K562 (cell line): ENCODE measurements at regions not wholly inside any gene's neighbourhood (a gene's known extent, or its start where the extent isn't known, plus 50 kb on each side); places are given as distances from the start of the nearest gene placed in this dataset.

Experiments used
- CBFA2T3 ChIP-seq: fragments of 450-650 bp; IDR thresholded peaks from 2 replicates; pipeline ENCODE4 v1.6.1; 2017
- CBX3 ChIP-seq, 2 experiments: IDR thresholded peaks; 1 replicate in 1 of 2; 2 replicates in 1 of 2; pipeline ENCODE4 v1.6.1; 2012; ENCODE audit warnings: inconsistent platforms in 2 of 2, low read length in 2 of 2, borderline replicate concordance in 1 of 2, control low read depth in 1 of 2
- CREM ChIP-seq: IDR thresholded peaks from 2 replicates; pipeline ENCODE4 v1.6.1; 2014; ENCODE audit warnings: antibody characterized with exemption, low read depth
- CTBP1 ChIP-seq: fragments of 450-650 bp; IDR thresholded peaks from 2 replicates; pipeline ENCODE4 v1.6.1; 2016; ENCODE audit warnings: borderline replicate concordance
- ETV6 ChIP-seq, 3 experiments: fragments of 150-350 bp in 1 of 3; sonication (generic) in 1 of 3; formaldehyde crosslinking in 1 of 3; IDR thresholded peaks; 2 replicates each; pipeline versions ENCODE4 v1.6.1 to v1.8.0; 2014 to 2022; ENCODE audit warnings: borderline replicate concordance in 2 of 3, low read depth in 2 of 3, antibody characterized with exemption in 1 of 3, low read length in 1 of 3, mild to moderate bottlenecking in 1 of 3, missing genetic modification reagents in 1 of 3
- HDGF ChIP-seq: fragments of 450-650 bp; IDR thresholded peaks from 2 replicates; pipeline ENCODE4 v1.6.1; 2016
- MCM3 ChIP-seq: fragments of 450-650 bp; IDR thresholded peaks from 2 replicates; pipeline ENCODE4 v1.6.1; 2016
- POLR3G ChIP-seq: IDR thresholded peaks from 2 replicates; pipeline ENCODE4 v1.6.1; 2011; ENCODE audit not compliant: insufficient read length, insufficient replicate concordance; ENCODE audit errors: extremely low read depth
- RHOXF2B ChIP-seq: fragments of 250-450 bp; sonication (Bioruptor Pico); conservative IDR thresholded peaks from 2 replicates; pipeline ENCODE4 v1.5.1; 2021
- TCF3 ChIP-seq: sonication (generic); formaldehyde crosslinking; IDR thresholded peaks from 2 replicates; pipeline ENCODE4 v1.4.0; 2020; ENCODE audit warnings: mild to moderate bottlenecking, missing genetic modification reagents
- TSC22D4 ChIP-seq: fragments of 450-650 bp; IDR thresholded peaks from 2 replicates; pipeline ENCODE4 v1.6.1; 2016; ENCODE audit warnings: missing genetic modification characterization, missing biosample characterization, control low read depth
- ZNF263 ChIP-seq: sonication (generic); formaldehyde crosslinking; IDR thresholded peaks from 2 replicates; pipeline ENCODE4 v1.8.0; 2022; ENCODE audit warnings: mild to moderate bottlenecking, missing genetic modification reagents, borderline replicate concordance
- ZNF311 ChIP-seq: fragments of 250-450 bp; sonication (Bioruptor Pico); IDR thresholded peaks from 2 replicates; pipeline ENCODE4 v1.4.0; 2020; ENCODE audit warnings: mild to moderate bottlenecking, moderate library complexity
- ZNF707 ChIP-seq: fragments of 250-450 bp; sonication (Bioruptor Pico); conservative IDR thresholded peaks from 2 replicates; pipeline ENCODE4 v1.8.0; 2022; ENCODE audit warnings: inconsistent platforms, mild to moderate bottlenecking, moderate library complexity
- ZNF75A ChIP-seq: fragments of 450-650 bp; formaldehyde crosslinking; IDR thresholded peaks from 2 replicates; pipeline ENCODE4 v1.4.0; 2020; ENCODE audit warnings: mild to moderate bottlenecking
- ZNF764 ChIP-seq: fragments of 250-450 bp; sonication (Bioruptor Pico); IDR thresholded peaks from 2 replicates; pipeline ENCODE4 v1.4.0; 2020; ENCODE audit warnings: low read depth, mild to moderate bottlenecking, moderate library complexity
- ZNF780A ChIP-seq: fragments of 250-450 bp; sonication (Bioruptor Pico); IDR thresholded peaks from 2 replicates; pipeline ENCODE4 v1.5.0; 2021; ENCODE audit warnings: mild to moderate bottlenecking
- ZSCAN29 ChIP-seq: fragments of 450-650 bp; IDR thresholded peaks from 2 replicates; pipeline ENCODE4 v1.6.1; 2017
- TF ChIP-seq, protein P1 (sequence below): fragments of 450-650 bp; formaldehyde crosslinking; conservative IDR thresholded peaks from 2 replicates; pipeline ENCODE4 v1.4.0; 2022; ENCODE audit warnings: mild to moderate bottlenecking, missing genetic modification characterization
- TF ChIP-seq, protein P2 (sequence below): fragments of 450-650 bp; formaldehyde crosslinking; IDR thresholded peaks from 2 replicates; pipeline ENCODE4 v1.4.0; 2020; ENCODE audit warnings: mild to moderate bottlenecking, moderate library complexity
- TF ChIP-seq, protein P3 (sequence below): fragments of 450-650 bp; conservative IDR thresholded peaks from 2 replicates; pipeline ENCODE4 v1.6.1; 2016; ENCODE audit warnings: missing genetic modification characterization, low read depth, mild to moderate bottlenecking, missing compliant biosample characterization, moderate library complexity
- TF ChIP-seq, protein P4 (sequence below): fragments of 450-650 bp; formaldehyde crosslinking; IDR thresholded peaks from 2 replicates; pipeline ENCODE4 v1.4.0; 2020; ENCODE audit warnings: mild to moderate bottlenecking, moderate library complexity
- TF ChIP-seq, protein P5 (sequence below): sonication (generic); formaldehyde crosslinking; IDR thresholded peaks from 2 replicates; pipeline ENCODE4 v1.8.1; 2023; ENCODE audit warnings: mild to moderate bottlenecking, missing genetic modification reagents

DNA sequence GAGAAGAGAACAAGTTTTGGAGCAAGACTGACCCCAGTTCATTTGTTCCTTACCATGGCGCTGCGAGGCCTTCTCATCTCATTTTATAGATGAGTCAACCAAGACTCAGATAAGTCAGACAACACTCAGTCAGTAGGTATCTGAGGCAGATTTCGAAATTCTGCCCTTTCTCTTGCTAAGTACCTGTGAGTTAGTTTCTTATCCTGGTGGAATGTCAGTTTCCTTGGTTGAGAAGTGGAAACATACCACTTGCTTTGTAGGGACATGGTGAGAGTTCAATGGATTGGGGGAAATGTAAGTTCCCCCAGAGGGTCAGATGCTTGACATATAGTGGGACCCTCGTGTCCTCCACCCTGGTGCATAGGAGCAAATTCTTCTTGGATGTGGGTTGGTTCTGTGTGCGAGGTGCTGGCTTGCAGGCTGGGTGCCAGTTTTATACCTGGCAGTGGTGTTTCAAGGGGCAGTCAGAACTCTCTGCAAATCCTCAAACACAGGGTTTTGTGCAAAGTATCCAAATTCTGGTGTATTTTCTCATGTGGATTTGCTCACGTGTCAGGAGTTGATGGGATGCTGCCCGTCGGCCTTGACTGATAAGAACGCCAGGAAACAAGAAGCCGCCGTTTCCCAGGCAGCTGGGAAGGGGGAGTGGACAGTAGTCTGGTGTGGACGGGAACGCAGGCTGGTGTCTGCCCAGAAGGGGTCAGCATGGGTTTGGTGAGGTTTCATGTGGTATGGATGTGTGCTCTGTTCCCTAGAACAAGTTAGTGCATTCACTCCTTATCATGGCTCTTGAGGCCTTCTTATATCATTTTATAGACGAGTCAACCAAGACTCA is 61.1 kb upstream of the CIBAR2 start (continued):
- TF ChIP-seq, protein P1, sequence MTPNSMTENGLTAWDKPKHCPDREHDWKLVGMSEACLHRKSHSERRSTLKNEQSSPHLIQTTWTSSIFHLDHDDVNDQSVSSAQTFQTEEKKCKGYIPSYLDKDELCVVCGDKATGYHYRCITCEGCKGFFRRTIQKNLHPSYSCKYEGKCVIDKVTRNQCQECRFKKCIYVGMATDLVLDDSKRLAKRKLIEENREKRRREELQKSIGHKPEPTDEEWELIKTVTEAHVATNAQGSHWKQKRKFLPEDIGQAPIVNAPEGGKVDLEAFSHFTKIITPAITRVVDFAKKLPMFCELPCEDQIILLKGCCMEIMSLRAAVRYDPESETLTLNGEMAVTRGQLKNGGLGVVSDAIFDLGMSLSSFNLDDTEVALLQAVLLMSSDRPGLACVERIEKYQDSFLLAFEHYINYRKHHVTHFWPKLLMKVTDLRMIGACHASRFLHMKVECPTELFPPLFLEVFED (CRISPR knock-in tag), result no peak
- TF ChIP-seq TSC22D4 (tag) (no peak), HDGF (no peak), ZNF764 (CRISPR knock-in tag) (peak; percentile 86; the same call in 1 of the 2 replicates), RHOXF2B (CRISPR knock-in tag) (no peak), ZNF707 (no peak), ZNF75A (CRISPR knock-in tag) (no peak), ZNF263 (no peak), TCF3 (CRISPR knock-in tag) (peak; percentile 59), ZNF311 (CRISPR knock-in tag) (no peak), ZSCAN29 (no peak), CREM (peak; percentile 69), POLR3G (no peak), CBX3 (IDR thresholded peaks at IDR 0.05; ENCODE audit: borderline replicate concordance in 1 of 2, low read length in 2 of 2) (no peak), ZNF780A (CRISPR knock-in tag) (no peak), ETV6 (IDR thresholded peaks at IDR 0.05; ENCODE audit: borderline replicate concordance in 1 of 2, low read depth in 2 of 2, low read length in 1 of 2) (no peak), ETV6 (CRISPR knock-in tag; IDR thresholded peaks at IDR 0.05; ENCODE audit: borderline replicate concordance) (no peak), MCM3 (no peak), CTBP1 (peak; percentile 83), CBFA2T3 (peak; percentile 67)
- TF ChIP-seq, protein P2, sequence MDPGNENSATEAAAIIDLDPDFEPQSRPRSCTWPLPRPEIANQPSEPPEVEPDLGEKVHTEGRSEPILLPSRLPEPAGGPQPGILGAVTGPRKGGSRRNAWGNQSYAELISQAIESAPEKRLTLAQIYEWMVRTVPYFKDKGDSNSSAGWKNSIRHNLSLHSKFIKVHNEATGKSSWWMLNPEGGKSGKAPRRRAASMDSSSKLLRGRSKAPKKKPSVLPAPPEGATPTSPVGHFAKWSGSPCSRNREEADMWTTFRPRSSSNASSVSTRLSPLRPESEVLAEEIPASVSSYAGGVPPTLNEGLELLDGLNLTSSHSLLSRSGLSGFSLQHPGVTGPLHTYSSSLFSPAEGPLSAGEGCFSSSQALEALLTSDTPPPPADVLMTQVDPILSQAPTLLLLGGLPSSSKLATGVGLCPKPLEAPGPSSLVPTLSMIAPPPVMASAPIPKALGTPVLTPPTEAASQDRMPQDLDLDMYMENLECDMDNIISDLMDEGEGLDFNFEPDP (CRISPR knock-in tag), result no peak
- TF ChIP-seq, protein P3, sequence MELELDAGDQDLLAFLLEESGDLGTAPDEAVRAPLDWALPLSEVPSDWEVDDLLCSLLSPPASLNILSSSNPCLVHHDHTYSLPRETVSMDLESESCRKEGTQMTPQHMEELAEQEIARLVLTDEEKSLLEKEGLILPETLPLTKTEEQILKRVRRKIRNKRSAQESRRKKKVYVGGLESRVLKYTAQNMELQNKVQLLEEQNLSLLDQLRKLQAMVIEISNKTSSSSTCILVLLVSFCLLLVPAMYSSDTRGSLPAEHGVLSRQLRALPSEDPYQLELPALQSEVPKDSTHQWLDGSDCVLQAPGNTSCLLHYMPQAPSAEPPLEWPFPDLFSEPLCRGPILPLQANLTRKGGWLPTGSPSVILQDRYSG, result no peak
- TF ChIP-seq, protein P4, sequence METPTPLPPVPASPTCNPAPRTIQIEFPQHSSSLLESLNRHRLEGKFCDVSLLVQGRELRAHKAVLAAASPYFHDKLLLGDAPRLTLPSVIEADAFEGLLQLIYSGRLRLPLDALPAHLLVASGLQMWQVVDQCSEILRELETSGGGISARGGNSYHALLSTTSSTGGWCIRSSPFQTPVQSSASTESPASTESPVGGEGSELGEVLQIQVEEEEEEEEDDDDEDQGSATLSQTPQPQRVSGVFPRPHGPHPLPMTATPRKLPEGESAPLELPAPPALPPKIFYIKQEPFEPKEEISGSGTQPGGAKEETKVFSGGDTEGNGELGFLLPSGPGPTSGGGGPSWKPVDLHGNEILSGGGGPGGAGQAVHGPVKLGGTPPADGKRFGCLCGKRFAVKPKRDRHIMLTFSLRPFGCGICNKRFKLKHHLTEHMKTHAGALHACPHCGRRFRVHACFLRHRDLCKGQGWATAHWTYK, result no peak
- TF ChIP-seq, protein P5, sequence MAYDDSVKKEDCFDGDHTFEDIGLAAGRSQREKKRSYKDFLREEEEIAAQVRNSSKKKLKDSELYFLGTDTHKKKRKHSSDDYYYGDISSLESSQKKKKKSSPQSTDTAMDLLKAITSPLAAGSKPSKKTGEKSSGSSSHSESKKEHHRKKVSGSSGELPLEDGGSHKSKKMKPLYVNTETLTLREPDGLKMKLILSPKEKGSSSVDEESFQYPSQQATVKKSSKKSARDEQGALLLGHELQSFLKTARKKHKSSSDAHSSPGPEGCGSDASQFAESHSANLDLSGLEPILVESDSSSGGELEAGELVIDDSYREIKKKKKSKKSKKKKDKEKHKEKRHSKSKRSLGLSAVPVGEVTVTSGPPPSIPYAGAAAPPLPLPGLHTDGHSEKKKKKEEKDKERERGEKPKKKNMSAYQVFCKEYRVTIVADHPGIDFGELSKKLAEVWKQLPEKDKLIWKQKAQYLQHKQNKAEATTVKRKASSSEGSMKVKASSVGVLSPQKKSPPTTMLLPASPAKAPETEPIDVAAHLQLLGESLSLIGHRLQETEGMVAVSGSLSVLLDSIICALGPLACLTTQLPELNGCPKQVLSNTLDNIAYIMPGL, result peak; percentile 69; the same call in 1 of the 2 replicates
